ENCODE measurements at regions not wholly inside any gene's neighbourhood (a gene's known extent, or its start where the extent isn't known, plus 50 kb on each side); places are given as distances from the start of the nearest gene placed in this dataset.
A peak's percentile ranks its signal among the peaks of the same experiment; 100 is the strongest.

- no peak for DNase-seq (ENCODE audit: low read depth, low spot score)
Measured at GRCh38 chr3:154582501-154582900, 152.5 kb upstream of the GPR149 start.

DNA sequence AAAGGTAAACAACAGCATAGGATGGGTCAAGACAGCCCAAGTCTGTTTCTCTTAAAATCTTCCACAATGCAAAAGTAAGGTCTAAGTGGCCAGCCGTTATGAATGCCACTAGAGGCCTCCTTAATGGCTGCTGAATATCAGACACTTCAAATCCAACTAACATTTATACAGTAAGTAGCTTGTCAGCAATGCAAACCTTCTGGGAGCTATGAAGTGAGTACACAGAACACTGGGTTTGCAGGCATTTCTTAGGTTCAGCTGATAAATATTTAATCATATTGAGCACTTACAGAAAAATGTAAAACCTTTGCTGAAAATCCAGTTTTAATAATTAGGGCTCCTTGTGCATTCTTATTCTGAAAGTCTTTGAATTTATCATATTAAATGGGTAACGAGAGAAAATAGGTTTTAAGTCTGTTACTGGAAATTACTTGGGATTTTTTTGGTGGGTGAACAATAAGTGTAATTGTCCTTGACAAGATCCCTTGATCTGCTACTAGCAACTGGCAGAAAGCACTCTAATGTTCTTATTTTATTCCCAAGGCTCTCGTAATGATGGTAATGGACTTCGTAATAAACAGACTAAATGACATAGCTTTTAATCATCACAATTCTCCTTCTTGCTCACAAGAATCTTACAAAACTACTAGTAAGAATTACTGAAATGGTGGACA lies 141.7 kb upstream of the GPR149 start:
- no peak for DNase-seq (ENCODE audit: low read depth, low spot score)

DNA sequence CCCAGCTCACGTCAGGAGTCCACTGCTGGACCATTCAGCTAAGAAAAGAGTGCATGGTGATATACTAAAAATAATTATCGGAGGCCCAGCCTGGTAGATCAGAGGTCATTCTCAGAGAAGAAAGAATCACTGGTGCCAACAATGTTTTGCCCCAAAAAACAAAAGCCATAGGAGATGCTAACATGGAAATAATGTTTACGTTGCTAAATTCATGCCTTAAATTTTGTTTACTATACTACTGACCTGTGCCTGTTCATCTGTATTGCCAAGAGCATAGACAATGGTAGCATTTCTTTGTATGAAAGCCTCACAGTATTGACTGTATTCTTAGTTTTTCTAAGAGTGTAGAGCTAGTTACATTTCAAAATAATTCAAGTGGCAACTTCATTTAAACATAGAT lies 138.1 kb upstream of the GPR149 start:
- DNase-seq (ENCODE audit: low read depth, low spot score): no peak

DNA sequence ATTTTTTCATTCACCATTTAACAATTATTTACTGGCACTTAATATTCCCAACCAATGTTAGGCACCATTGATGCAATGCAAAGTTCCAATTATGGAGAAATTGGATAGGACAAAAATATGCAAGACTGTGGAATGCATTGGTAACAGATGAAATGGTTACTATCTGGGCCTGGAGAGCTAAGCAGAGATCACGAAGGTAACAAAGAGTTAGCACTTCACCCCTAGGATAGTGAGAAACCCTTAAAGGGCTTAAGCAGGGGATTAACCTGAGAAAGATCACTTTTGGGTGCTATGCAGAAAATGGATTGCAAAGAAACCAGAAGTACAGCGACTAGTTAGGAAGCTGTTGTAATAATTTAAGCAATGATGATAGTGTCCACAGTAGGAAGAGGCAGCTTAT lies 129.6 kb upstream of the GPR149 start:
- DNase-seq (ENCODE audit: low read depth, low spot score): no peak

DNA sequence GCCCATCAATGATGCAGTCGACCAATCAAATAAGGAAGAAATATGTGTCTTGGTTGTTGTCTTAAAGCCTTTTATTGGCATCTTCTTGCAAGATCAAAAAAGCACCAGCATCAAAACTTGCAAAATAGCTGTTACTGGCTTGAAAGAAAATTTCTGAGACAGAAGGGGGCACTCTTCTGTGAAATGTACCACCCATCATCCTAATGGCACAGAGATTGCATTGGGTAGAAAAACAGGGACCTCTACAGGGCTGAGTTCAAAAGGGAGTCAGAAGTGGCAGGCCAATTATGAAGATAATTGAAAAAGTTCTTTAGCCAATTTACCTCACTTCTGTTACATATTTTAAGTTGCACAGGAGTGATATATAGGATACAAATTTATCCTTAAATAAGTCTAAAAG lies 122.3 kb upstream of the GPR149 start:
- peak; percentile 16 for DNase-seq (ENCODE audit: low read depth, low spot score)

GRCh38 chr3:154549391-154549790 lies 119.4 kb upstream of the GPR149 start:
- DNase-seq (ENCODE audit: low read depth, low spot score): no peak

DNA sequence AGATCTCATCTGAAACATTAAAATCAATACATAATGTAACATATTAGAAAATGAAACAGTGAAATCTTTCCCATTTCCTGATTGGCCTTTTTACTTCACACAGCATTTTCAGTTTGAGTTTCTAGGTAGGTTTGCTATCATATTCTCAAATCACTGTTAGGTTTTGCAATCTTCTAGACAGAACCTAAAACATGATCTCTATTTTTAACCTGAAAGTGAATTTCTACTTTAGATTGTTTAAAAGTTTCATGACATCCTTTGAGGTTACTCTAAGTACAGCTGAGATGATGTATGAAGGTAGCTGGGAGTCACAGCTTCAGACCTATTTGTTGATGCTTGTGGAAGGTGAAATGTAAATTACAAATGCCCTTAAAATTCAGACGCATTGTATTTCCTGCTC lies 118.4 kb upstream of the GPR149 start:
- DNase-seq (ENCODE audit: low read depth, low spot score): no peak

DNA sequence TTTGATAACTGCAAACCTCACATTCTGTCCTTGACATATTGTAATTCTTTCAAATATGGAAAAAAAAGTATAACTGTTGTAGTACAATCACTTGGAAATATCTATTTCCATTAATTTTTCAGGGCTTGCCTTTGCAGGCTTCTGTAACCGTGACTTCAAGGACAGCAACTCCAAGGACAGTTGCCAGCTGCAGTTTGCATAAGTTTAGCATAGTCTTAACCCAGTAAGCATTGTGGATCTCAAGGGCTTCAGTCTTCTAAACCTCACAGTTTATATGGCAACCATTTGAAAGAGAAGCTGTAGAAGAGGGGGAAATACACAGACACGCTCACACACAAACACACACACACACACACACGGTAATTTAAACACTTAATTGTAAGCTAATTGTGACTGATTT lies 112.8 kb upstream of the GPR149 start:
- no peak for DNase-seq (ENCODE audit: low read depth, low spot score)

GRCh38 chr3:154540950-154541604 lies 111.1 kb upstream of the GPR149 start:
- DNase-seq (ENCODE audit: low read depth, low spot score): no peak

DNA sequence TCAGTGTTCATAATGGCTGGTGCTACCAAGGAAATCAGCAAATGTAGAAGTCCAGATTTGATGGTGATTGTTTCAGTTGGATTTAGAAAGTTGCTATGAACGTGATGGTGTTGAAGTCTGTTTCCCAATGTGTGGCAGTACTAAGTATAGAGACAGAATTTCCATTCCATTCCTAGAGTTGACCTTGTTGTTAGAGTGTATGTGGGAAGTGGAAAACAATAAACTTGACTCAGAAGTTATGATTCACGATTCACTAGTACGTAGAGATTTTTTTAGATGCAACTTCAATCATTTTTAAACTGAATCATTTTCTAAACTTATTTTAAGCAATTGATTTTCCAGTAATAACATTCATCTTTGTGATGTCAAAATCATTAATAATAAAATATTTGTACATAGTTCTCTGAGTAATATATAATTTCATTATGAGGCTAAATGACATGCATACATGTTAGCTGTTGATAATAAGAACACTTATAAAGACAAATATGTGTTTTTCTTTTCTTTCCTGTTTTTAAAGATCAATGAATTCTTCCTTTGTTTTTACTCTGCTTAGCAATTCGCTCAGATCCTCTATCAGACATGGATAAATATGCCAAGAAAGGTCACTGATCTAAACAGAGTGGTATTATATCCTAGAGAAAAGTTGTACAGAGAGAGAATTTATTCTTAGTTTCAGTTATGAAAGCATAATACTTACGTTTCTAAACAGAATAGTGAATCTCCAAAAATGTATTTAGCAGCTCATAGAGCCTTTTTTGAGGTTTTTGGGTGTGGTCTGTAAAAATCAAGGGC lies 108.8 kb upstream of the GPR149 start:
- no peak for DNase-seq (ENCODE audit: low read depth, low spot score)

DNA sequence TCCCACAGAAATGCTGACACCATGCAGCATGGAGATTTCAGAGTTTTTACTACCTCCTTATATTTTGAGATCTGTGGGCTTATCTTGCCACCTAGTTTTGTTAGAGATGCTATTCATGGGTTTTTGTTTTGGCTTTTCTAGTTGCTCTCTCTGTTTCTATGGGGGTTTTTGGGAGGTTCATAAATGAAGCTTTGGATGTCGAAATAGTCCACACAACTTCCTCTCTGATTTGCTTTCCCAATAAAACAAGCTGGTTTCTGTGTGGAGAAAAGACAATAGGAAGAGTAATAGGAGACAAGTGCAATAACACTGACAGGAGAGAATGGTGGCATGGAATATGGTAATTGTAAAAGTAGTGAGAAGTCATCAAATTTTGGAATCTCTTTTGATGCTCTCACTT lies 106.8 kb upstream of the GPR149 start:
- DNase-seq (ENCODE audit: low read depth, low spot score): no peak

GRCh38 chr3:154522036-154522602 lies 92.1 kb upstream of the GPR149 start:
- DNase-seq (ENCODE audit: low read depth, low spot score): no peak

DNA sequence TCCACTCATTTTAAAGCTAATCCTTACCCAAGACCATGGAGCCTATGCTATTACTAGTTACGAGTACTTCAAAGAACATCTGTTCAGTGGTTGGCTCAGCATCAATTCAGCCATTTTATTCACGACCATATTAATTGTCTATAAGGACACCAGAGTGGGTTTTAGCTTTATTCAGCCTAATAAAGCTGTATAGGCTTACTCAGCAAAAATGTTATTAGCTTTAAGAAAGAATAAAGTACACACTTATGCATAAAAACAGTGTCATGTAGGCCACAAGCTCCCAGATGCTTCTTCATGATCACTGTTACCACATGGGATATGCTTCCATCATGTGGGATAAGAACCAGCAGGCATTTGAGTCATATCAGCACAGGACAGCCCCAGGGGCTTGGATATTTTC lies 87.4 kb upstream of the GPR149 start:
- no peak for DNase-seq (ENCODE audit: low read depth, low spot score)

DNA sequence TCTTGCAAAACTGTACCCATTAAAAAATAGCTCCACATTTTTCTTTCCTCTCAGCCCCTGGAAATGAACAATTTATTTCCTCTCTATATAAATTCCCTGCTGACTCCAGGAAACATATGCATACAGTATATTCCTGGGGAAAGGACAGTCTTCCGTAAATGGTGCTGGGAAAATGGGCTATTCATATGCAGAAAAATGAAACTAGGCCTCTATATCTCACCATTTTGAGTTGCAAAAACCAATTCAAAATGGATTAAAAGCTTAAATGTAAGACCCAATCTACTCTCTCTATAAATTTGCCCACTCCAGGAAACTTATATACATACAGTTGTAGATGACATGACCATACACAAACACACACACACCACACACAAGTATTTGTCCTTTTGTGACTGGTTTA lies 85.9 kb upstream of the GPR149 start:
- no peak for DNase-seq (ENCODE audit: low read depth, low spot score)

GRCh38 chr3:154510780-154511179 lies 80.8 kb upstream of the GPR149 start:
- DNase-seq (ENCODE audit: low read depth, low spot score): no peak

GRCh38 chr3:154507727-154508126 lies 77.7 kb upstream of the GPR149 start:
- no peak for DNase-seq (ENCODE audit: low read depth, low spot score)

- no peak for DNase-seq (ENCODE audit: low read depth, low spot score)
Measured at GRCh38 chr3:154496978-154497377, 67.0 kb upstream of the GPR149 start.

DNA sequence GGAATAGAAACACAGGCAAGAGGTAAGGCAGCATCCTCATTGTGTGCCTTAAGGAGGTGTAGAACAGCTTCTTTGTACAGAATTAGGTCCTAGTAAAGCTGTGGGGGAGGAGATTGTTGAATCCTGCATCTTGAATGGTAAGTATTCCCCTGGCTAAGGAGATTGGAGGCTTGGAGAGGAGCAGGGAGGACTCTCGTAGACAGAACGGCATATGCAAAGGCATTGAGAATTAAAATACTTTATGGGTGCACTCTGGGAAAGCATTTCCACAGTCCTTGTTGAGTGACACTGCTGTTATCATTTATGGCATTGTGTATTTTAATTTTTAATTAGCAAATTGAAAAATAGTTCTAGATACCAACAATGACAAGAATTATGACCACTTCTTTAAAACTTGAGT lies 66.5 kb upstream of the GPR149 start:
- DNase-seq (ENCODE audit: low read depth, low spot score): no peak

GRCh38 chr3:154486949-154487348 lies 57.0 kb upstream of the GPR149 start:
- DNase-seq (ENCODE audit: low read depth, low spot score): peak; percentile 38

DNA sequence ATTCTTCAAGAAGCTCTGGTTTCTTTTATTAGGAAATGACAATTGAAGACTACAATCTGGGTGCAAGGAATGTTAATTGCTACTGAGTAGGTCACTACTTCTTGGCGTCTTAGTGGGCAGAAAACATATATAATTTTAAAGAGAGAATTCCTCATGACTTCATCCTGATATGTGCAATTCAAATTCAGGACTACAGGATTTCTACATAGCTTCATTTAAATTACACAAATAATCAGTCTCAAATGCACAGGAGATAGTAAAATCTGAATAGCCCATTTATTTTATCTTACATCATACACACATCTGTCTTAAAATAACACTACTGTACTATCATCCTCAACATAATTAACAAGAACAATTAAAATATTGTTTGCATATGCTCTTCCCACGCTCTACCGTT lies 52.5 kb upstream of the GPR149 start:
- DNase-seq (ENCODE audit: low read depth, low spot score): no peak

- no peak for DNase-seq (ENCODE audit: low read depth, low spot score)
Measured at GRCh38 chr3:154480033-154480432, 50.0 kb upstream of the GPR149 start.
